HG02759 (cell line): ENCODE measurements at regions not wholly inside any gene's neighbourhood (a gene's known extent, or its start where the extent isn't known, plus 50 kb on each side); places are given as distances from the start of the nearest gene placed in this dataset.

ENCODE experiments used
- ATAC-seq: cut with Tn5 transposase; IDR thresholded peaks from one replicate; pipeline ENCODE4 v1.9.1; 2021; ENCODE audit warnings: mild to moderate bottlenecking, moderate library complexity; ENCODE audit not compliant: unreplicated experiment

- ATAC-seq: no peak
Measured at GRCh38 chr9:14399756-14400657, 86.1 kb upstream of the NFIB start.

GRCh38 chr9:14398473-14398872, 84.5 kb upstream of the NFIB start:
- no peak for ATAC-seq

GRCh38 chr9:14396171-14396570, 82.2 kb upstream of the NFIB start:
- no peak for ATAC-seq

- no peak for ATAC-seq
Measured at GRCh38 chr9:14395317-14396082, 81.6 kb upstream of the NFIB start.

- ATAC-seq: no peak
Measured at GRCh38 chr9:14393418-14393817, 79.5 kb upstream of the NFIB start.

GRCh38 chr9:14391620-14392019, 77.7 kb upstream of the NFIB start:
- ATAC-seq: no peak

- no peak for ATAC-seq
Measured at GRCh38 chr9:14389657-14390056, 75.7 kb upstream of the NFIB start.

- no peak for ATAC-seq
Measured at GRCh38 chr9:14389146-14389545, 75.2 kb upstream of the NFIB start.

- ATAC-seq: no peak
Measured at GRCh38 chr9:14383773-14384172, 69.8 kb upstream of the NFIB start.

GRCh38 chr9:14383294-14383693, 69.4 kb upstream of the NFIB start:
- no peak for ATAC-seq

GRCh38 chr9:14380061-14380836, 66.3 kb upstream of the NFIB start:
- ATAC-seq: no peak

GRCh38 chr9:14379280-14379679, 65.3 kb upstream of the NFIB start:
- ATAC-seq: no peak

- ATAC-seq: no peak
Measured at GRCh38 chr9:14373706-14374105, 59.8 kb upstream of the NFIB start.

GRCh38 chr9:14373336-14373666, 59.4 kb upstream of the NFIB start:
- no peak for ATAC-seq

GRCh38 chr9:14372437-14373335, 58.7 kb upstream of the NFIB start:
- ATAC-seq: no peak

- ATAC-seq: no peak
Measured at GRCh38 chr9:14369011-14369410, 55.1 kb upstream of the NFIB start.

GRCh38 chr9:14366076-14366475, 52.1 kb upstream of the NFIB start:
- no peak for ATAC-seq

GRCh38 chr9:14365670-14366069, 51.7 kb upstream of the NFIB start:
- ATAC-seq: no peak
